Stomach (tissue), 4 donors: ENCODE measurements at regions not wholly inside any gene's neighbourhood (a gene's known extent, or its start where the extent isn't known, plus 50 kb on each side); places are given as distances from the start of the nearest gene placed in this dataset.

Experiments used
- EP300 ChIP-seq: sonication (generic); formaldehyde crosslinking; IDR thresholded peaks from one replicate; pipeline ENCODE4 v1.6.1; 2017; ENCODE audit warnings: antibody characterized with exemption
- POLR2A ChIP-seq, 4 donors: fragments of 450-650 bp; IDR thresholded peaks; one replicate each; pipeline ENCODE4 v1.6.1; 2016; ENCODE audit warnings: antibody characterized with exemption in 4 of 4, control low read depth in 2 of 4, mild to moderate bottlenecking in 1 of 4, moderate library complexity in 1 of 4
- POLR2AphosphoS5 ChIP-seq, 3 donors: sonication (generic); formaldehyde crosslinking; IDR thresholded peaks; one replicate each; pipeline ENCODE4 v1.6.1; 2016; ENCODE audit warnings: antibody characterized with exemption in 3 of 3
- TF ChIP-seq, protein P1 (sequence below), 7 experiments: fragments of 450-650 bp in 4 of 7; fragments of 200-600 bp in 3 of 7; sonication (generic) in 3 of 7; IDR thresholded peaks; one replicate each; pipeline ENCODE4 v1.5.1; 2016 to 2019; ENCODE audit warnings: antibody characterized with exemption in 7 of 7, control low read depth in 2 of 7, mild to moderate bottlenecking in 1 of 7

DNA sequence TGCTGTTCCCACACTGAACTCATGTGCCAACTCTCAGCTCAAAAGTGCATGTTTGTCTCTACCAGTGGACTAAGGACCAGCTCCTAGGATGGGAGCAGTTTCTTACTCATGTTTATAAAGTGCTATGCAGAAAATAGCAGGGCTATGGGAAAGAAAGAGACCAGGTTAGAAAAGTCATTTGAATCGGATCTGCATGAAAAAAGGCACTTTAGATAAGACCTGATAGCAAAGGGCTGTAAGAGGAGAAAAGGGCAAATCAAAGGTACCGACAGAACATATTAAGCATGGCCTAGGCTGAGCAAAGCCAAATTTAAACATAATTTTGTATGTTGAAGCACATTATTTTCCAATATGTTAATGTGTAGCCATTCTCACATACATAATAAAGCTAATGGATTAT, 362.3 kb upstream of the ZFP42 start:
- TF ChIP-seq, protein P1, sequence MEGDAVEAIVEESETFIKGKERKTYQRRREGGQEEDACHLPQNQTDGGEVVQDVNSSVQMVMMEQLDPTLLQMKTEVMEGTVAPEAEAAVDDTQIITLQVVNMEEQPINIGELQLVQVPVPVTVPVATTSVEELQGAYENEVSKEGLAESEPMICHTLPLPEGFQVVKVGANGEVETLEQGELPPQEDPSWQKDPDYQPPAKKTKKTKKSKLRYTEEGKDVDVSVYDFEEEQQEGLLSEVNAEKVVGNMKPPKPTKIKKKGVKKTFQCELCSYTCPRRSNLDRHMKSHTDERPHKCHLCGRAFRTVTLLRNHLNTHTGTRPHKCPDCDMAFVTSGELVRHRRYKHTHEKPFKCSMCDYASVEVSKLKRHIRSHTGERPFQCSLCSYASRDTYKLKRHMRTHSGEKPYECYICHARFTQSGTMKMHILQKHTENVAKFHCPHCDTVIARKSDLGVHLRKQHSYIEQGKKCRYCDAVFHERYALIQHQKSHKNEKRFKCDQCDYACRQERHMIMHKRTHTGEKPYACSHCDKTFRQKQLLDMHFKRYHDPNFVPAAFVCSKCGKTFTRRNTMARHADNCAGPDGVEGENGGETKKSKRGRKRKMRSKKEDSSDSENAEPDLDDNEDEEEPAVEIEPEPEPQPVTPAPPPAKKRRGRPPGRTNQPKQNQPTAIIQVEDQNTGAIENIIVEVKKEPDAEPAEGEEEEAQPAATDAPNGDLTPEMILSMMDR (IDR thresholded peaks at IDR 0.05) = no peak
- no peak for TF ChIP-seq POLR2A (IDR thresholded peaks at IDR 0.05)
- no peak for TF ChIP-seq EP300
- no peak for TF ChIP-seq POLR2AphosphoS5 (IDR thresholded peaks at IDR 0.05)
